ENCODE measurements at regions not wholly inside any gene's neighbourhood (a gene's known extent, or its start where the extent isn't known, plus 50 kb on each side); places are given as distances from the start of the nearest gene placed in this dataset.

DNA sequence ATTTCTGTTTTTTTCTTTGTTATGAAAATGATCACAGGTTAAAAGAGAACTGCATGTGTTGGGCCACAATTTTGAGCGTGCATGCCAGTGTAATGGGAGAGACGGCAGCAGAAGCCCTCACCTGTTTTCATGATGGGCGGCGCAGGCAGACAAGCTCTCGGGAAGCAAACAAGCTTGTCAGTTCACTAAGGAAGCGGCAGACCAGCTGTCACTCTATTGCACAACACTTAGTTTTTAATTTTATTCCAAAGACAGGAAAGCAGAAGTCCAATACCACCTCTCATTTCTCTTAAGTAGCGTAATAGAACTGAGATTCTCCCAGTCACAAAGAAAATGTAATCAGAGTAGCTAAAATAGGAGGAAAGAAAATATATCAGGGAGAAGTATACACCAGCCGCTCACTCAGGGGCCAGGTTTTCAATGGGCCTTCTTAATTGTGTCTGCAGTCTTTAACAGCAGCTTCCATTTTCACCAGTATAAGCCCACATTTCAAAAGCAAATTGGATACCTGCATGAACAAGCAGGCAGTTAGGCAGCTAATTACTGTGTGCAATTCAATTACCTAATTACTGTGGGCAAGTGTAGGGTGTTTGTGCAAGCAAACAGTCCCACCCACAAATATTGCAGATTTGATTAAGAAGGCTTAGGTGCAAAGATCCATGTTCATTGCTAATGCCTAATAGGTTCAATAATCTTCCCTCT, 711.4 kb downstream of the DIAPH3 start:
- ATAC-seq = no peak
- intact Hi-C loops (cut with DNase I) = no loop called here
- Histone ChIP-seq H3K4me1 (no peaks in the 10 kb centered on the region), H3K36me3 (ENCODE audit: insufficient read depth in 1 of 2, low read depth in 1 of 2) (no peaks in the 10 kb centered on the region), H3K27ac (no peak overlapping the region), H3K4me3 (no peak overlapping the region), H3K27me3 (ENCODE audit: insufficient read depth in 3 of 3, low read length in 2 of 3) (no peaks in the 10 kb centered on the region), H3K9me3 (no peaks in the 10 kb centered on the region)
- TF ChIP-seq CTCF (IDR thresholded peaks at IDR 0.05) = no peak
- DNase-seq = no peak
- WGBS, 3 donors = 36 to 57% (median 37%) methylated on average over 8 of the region's 8 CpGs

DNA sequence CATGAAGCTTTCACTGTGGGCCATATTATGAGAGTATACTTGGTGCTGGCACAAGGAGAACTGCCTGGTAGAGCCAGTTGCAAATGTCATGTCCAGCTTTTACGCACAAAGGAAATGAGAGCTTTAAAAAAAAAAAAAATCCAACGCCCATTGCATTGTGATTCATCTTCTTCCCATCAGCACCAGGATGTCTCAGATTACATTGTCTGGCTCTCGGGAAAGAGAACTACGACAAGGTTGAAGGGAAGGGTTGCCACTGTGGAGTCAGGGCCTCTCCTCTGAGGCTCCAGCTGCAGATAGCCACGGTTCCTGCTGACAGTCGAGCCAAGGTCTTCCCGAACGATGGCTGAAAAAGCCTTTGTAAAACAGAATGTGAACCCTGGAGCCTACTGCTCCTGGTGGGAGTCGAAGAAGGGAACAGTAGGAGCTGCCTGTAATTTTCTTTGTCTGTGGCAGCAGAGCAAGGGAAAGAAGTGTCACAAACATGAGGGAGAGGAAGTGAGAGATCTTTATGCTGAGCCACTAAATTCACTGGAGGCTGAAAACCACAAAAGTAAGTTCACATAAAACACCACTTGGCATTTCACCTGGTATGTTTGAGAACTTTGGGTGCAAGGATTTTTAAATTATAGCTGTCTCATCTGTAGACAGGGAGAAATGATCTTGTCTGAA, 704.7 kb downstream of the DIAPH3 start:
- Histone ChIP-seq H3K4me1 (no peaks in the 10 kb centered on the region), H3K9me3 (no peaks in the 10 kb centered on the region), H3K27ac (no peak overlapping the region), H3K4me3 (no peak overlapping the region), H3K36me3 (ENCODE audit: insufficient read depth in 1 of 2, low read depth in 1 of 2) (no peaks in the 10 kb centered on the region), H3K27me3 (ENCODE audit: insufficient read depth in 3 of 3, low read length in 2 of 3) (no peaks in the 10 kb centered on the region)
- ATAC-seq (peak in 1 of 4 donors; percentile 59), DNase-seq (no peak)
- no peak for TF ChIP-seq CTCF (IDR thresholded peaks at IDR 0.05)
- intact Hi-C loops (cut with DNase I) = no loop called here
- WGBS, 3 donors = 13 to 17% (median 16%) methylated on average over 9 of the region's 9 CpGs

- H3K4me1 ChIP-seq = no peaks in the 10 kb centered on the region
- no peaks in the 10 kb centered on the region for H3K9me3 ChIP-seq
- DNase-seq = no peak
- no peaks in the 10 kb centered on the region for H3K27me3 ChIP-seq (ENCODE audit: insufficient read depth in 3 of 3, low read length in 2 of 3)
- TF ChIP-seq CTCF (IDR thresholded peaks at IDR 0.05) = no peak
- H3K4me3 ChIP-seq = no peak overlapping the region
- no peaks in the 10 kb centered on the region for H3K36me3 ChIP-seq (ENCODE audit: insufficient read depth in 1 of 2, low read depth in 1 of 2)
- no peak for ATAC-seq
- WGBS, 3 donors = 88 to 91% (median 89%) methylated on average over 2 of the region's 2 CpGs
- H3K27ac ChIP-seq = no peak overlapping the region
- intact Hi-C loops (cut with DNase I) = no loop called here
Observed at GRCh38 chr13:59459972-59460371, 703.8 kb downstream of the DIAPH3 start.

- no peaks in the 10 kb centered on the region for H3K36me3 ChIP-seq (ENCODE audit: insufficient read depth in 1 of 2, low read depth in 1 of 2)
- no peak overlapping the region for H3K27ac ChIP-seq
- intact Hi-C loops (cut with DNase I) = no loop called here
- no peaks in the 10 kb centered on the region for H3K9me3 ChIP-seq
- no peak for DNase-seq
- 79 to 89% (median 87%) methylated on average over 3 of the region's 3 CpGs for WGBS, 3 donors
- ATAC-seq = no peak
- no peaks in the 10 kb centered on the region for H3K27me3 ChIP-seq (ENCODE audit: insufficient read depth in 3 of 3, low read length in 2 of 3)
- H3K4me3 ChIP-seq = no peak overlapping the region
- no peaks in the 10 kb centered on the region for H3K4me1 ChIP-seq
- TF ChIP-seq CTCF (IDR thresholded peaks at IDR 0.05) = no peak
Observed at GRCh38 chr13:59461411-59461810, 702.3 kb downstream of the DIAPH3 start.

Data from psoas muscle (tissue), 7 donors.